ENCODE measurements at regions not wholly inside any gene's neighbourhood (a gene's known extent, or its start where the extent isn't known, plus 50 kb on each side); places are given as distances from the start of the nearest gene placed in this dataset.

- no peak for DNase-seq (ENCODE audit: extremely low spot score)
- CTCF ChIA-PET: no interaction called here
- POLR2A ChIA-PET: no interaction called here
- no peak for TF ChIP-seq FOXM1 (IDR thresholded peaks at IDR 0.05; ENCODE audit: borderline replicate concordance)
- no peak for TF ChIP-seq SP1 (IDR thresholded peaks at IDR 0.05)
- no peak for TF ChIP-seq FOXA1 (IDR thresholded peaks at IDR 0.05)
- no peak for TF ChIP-seq SUZ12 (IDR thresholded peaks at IDR 0.05)
- TF ChIP-seq ELF4 (IDR thresholded peaks at IDR 0.05): no peak
- no peak for TF ChIP-seq NFRKB (IDR thresholded peaks at IDR 0.05)
- no peak for TF ChIP-seq FOXK2 (IDR thresholded peaks at IDR 0.05)
- no peak for TF ChIP-seq CTBP1 (IDR thresholded peaks at IDR 0.05; ENCODE audit: borderline replicate concordance)
- TF ChIP-seq TARDBP (IDR thresholded peaks at IDR 0.05): no peak
- no peak for TF ChIP-seq ZNF384 (IDR thresholded peaks at IDR 0.05)
- no peak for TF ChIP-seq L3MBTL2 (conservative IDR thresholded peaks at IDR 0.05)
- TF ChIP-seq BHLHE40 (IDR thresholded peaks at IDR 0.05; ENCODE audit: borderline replicate concordance): no peak
- no peak for TF ChIP-seq HDGF (IDR thresholded peaks at IDR 0.05; ENCODE audit: borderline replicate concordance)
- TF ChIP-seq, protein P1, sequence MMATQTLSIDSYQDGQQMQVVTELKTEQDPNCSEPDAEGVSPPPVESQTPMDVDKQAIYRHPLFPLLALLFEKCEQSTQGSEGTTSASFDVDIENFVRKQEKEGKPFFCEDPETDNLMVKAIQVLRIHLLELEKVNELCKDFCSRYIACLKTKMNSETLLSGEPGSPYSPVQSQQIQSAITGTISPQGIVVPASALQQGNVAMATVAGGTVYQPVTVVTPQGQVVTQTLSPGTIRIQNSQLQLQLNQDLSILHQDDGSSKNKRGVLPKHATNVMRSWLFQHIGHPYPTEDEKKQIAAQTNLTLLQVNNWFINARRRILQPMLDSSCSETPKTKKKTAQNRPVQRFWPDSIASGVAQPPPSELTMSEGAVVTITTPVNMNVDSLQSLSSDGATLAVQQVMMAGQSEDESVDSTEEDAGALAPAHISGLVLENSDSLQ (IDR thresholded peaks at IDR 0.05): no peak
- TF ChIP-seq ARNT (IDR thresholded peaks at IDR 0.05): no peak
- TF ChIP-seq LEF1 (IDR thresholded peaks at IDR 0.05; ENCODE audit: borderline replicate concordance): no peak
These were observed 87.0 kb upstream of the MAF start for GRCh38 chr16:79687249-79688130.

DNA sequence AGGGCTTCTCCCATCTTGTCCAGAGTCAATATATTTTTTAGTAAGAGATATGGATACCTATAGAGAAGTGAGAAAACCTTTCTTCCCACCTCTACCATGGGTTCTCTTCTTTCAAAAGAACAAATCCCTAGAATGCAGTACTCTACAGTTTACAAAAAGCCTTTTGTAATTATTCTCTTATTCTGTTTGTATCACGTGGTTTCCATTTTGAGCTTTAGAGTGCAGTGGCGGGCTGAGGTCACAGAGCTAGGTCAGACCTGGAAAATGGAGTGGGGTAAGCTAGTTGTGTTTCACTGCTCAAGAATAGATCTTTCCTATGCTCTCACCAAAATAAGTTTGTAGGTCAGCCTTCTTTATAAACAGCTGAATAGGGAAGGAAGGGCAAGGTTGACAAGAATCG is 85.3 kb upstream of the MAF start:
- ChIA-PET POLR2A (no interaction called here), CTCF (no interaction called here)
- DNase-seq (ENCODE audit: extremely low spot score): no peak
- TF ChIP-seq FOXK2 (IDR thresholded peaks at IDR 0.05) (no peak), ZNF384 (IDR thresholded peaks at IDR 0.05) (no peak), NFRKB (IDR thresholded peaks at IDR 0.05) (no peak), HDGF (IDR thresholded peaks at IDR 0.05; ENCODE audit: borderline replicate concordance) (no peak), CTBP1 (IDR thresholded peaks at IDR 0.05; ENCODE audit: borderline replicate concordance) (no peak), ARNT (IDR thresholded peaks at IDR 0.05) (no peak), SP1 (IDR thresholded peaks at IDR 0.05) (no peak), L3MBTL2 (conservative IDR thresholded peaks at IDR 0.05) (no peak), BHLHE40 (IDR thresholded peaks at IDR 0.05; ENCODE audit: borderline replicate concordance) (no peak), LEF1 (IDR thresholded peaks at IDR 0.05; ENCODE audit: borderline replicate concordance) (no peak), FOXA1 (IDR thresholded peaks at IDR 0.05) (no peak), TARDBP (IDR thresholded peaks at IDR 0.05) (no peak), ELF4 (IDR thresholded peaks at IDR 0.05) (no peak), FOXM1 (IDR thresholded peaks at IDR 0.05; ENCODE audit: borderline replicate concordance) (no peak), SUZ12 (IDR thresholded peaks at IDR 0.05) (no peak)
- TF ChIP-seq, protein P1 (IDR thresholded peaks at IDR 0.05): no peak

DNA sequence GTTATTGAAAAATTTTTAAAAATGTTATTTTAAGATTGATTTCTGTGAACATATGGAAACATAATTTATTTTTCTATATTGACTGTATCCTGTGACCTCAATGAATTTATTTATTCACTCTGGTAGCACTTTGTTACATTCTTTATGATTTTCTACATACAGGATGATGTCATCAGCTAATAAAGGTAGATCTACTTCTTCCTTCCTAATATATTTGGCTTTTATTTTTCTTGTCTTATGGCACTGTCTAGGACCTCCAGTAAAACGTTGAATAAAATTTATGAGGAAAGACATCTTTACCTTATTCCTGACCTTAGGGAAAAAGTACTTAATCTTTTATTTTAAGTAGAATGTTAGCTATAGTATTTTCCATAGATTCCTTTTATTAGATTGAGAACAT is 78.8 kb upstream of the MAF start:
- POLR2A ChIA-PET: no interaction called here
- TF ChIP-seq NFRKB (IDR thresholded peaks at IDR 0.05) (no peak), HDGF (IDR thresholded peaks at IDR 0.05; ENCODE audit: borderline replicate concordance) (no peak), ARNT (IDR thresholded peaks at IDR 0.05) (no peak), ZNF384 (IDR thresholded peaks at IDR 0.05) (no peak), SP1 (IDR thresholded peaks at IDR 0.05) (no peak), SUZ12 (IDR thresholded peaks at IDR 0.05) (no peak), FOXM1 (IDR thresholded peaks at IDR 0.05; ENCODE audit: borderline replicate concordance) (no peak), L3MBTL2 (conservative IDR thresholded peaks at IDR 0.05) (no peak), BHLHE40 (IDR thresholded peaks at IDR 0.05; ENCODE audit: borderline replicate concordance) (no peak), TARDBP (IDR thresholded peaks at IDR 0.05) (no peak)
- TF ChIP-seq, protein P1 (IDR thresholded peaks at IDR 0.05): no peak
- DNase-seq (ENCODE audit: extremely low spot score): no peak
- CTCF ChIA-PET: no interaction called here

- DNase-seq (ENCODE audit: extremely low spot score): no peak
- CTCF ChIA-PET: no interaction called here
- POLR2A ChIA-PET: no interaction called here
- TF ChIP-seq, protein P1 (IDR thresholded peaks at IDR 0.05): no peak
- TF ChIP-seq FOXM1 (IDR thresholded peaks at IDR 0.05; ENCODE audit: borderline replicate concordance) (no peak), FOXA1 (IDR thresholded peaks at IDR 0.05) (no peak), ZNF384 (IDR thresholded peaks at IDR 0.05) (no peak)
These were observed 77.4 kb upstream of the MAF start for GRCh38 chr16:79677799-79678530.

GRCh38 chr16:79673635-79674034 is 73.1 kb upstream of the MAF start:
- TF ChIP-seq FOXM1 (IDR thresholded peaks at IDR 0.05; ENCODE audit: borderline replicate concordance): no peak
- no peak for TF ChIP-seq LEF1 (IDR thresholded peaks at IDR 0.05; ENCODE audit: borderline replicate concordance)
- TF ChIP-seq NFRKB (IDR thresholded peaks at IDR 0.05): no peak
- no peak for TF ChIP-seq CTBP1 (IDR thresholded peaks at IDR 0.05; ENCODE audit: borderline replicate concordance)
- no peak for TF ChIP-seq BHLHE40 (IDR thresholded peaks at IDR 0.05; ENCODE audit: borderline replicate concordance)
- no peak for TF ChIP-seq ARNT (IDR thresholded peaks at IDR 0.05)
- no peak for DNase-seq (ENCODE audit: extremely low spot score)
- CTCF ChIA-PET: no interaction called here
- POLR2A ChIA-PET: no interaction called here
